A549 (cell line): ENCODE measurements at regions not wholly inside any gene's neighbourhood (a gene's known extent, or its start where the extent isn't known, plus 50 kb on each side); places are given as distances from the start of the nearest gene placed in this dataset.

ENCODE experiments used
- EP300 ChIP-seq, 2 experiments: fragments of >200 bp; sonication (Bioruptor Twin); formaldehyde crosslinking; IDR thresholded peaks; 2 replicates in 1 of 2; 3 replicates in 1 of 2; pipeline ENCODE4 v1.6.1; 2016 to 2017
- JUN ChIP-seq, 2 experiments: fragments of >200 bp; sonication (Bioruptor Twin); formaldehyde crosslinking; IDR thresholded peaks; 2 replicates in 1 of 2; 3 replicates in 1 of 2; pipeline ENCODE4 v1.6.1; 2016 to 2017
- TF ChIP-seq, protein P1 (sequence below): fragments of >200 bp; sonication (Bioruptor Twin); formaldehyde crosslinking; IDR thresholded peaks from 3 replicates; pipeline ENCODE4 v1.5.1; 2016
- TF ChIP-seq, protein P2 (sequence below): fragments of 200-600 bp; sonication (generic); IDR thresholded peaks from 2 replicates; pipeline ENCODE4 v1.6.1; 2016; ENCODE audit warnings: antibody characterized with exemption, mild to moderate bottlenecking, moderate library complexity

DNA sequence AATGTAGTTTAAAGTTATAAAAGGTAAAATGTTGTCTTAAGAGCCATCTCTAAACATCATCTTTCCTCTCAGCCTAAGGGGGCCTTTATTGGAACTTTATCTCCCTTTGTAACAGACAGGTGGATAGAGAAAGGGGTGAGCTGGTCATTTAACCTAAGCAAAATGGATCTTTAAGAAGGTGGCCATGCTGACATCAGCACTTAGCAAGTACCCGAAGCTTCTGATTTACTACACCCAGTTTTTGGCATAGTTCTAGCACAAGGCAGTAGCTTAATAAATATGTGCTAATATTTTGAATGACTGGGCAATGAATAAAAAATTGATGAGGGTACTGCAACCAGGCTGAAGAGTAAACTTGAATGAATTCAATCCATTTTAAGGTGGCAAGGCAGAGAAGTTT lies 172.7 kb downstream of the GABRG1 start:
- TF ChIP-seq, protein P1, sequence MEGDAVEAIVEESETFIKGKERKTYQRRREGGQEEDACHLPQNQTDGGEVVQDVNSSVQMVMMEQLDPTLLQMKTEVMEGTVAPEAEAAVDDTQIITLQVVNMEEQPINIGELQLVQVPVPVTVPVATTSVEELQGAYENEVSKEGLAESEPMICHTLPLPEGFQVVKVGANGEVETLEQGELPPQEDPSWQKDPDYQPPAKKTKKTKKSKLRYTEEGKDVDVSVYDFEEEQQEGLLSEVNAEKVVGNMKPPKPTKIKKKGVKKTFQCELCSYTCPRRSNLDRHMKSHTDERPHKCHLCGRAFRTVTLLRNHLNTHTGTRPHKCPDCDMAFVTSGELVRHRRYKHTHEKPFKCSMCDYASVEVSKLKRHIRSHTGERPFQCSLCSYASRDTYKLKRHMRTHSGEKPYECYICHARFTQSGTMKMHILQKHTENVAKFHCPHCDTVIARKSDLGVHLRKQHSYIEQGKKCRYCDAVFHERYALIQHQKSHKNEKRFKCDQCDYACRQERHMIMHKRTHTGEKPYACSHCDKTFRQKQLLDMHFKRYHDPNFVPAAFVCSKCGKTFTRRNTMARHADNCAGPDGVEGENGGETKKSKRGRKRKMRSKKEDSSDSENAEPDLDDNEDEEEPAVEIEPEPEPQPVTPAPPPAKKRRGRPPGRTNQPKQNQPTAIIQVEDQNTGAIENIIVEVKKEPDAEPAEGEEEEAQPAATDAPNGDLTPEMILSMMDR, result no peak
- TF ChIP-seq EP300 (IDR thresholded peaks at IDR 0.05) (no peak), JUN (IDR thresholded peaks at IDR 0.05) (no peak)
- TF ChIP-seq, protein P2, sequence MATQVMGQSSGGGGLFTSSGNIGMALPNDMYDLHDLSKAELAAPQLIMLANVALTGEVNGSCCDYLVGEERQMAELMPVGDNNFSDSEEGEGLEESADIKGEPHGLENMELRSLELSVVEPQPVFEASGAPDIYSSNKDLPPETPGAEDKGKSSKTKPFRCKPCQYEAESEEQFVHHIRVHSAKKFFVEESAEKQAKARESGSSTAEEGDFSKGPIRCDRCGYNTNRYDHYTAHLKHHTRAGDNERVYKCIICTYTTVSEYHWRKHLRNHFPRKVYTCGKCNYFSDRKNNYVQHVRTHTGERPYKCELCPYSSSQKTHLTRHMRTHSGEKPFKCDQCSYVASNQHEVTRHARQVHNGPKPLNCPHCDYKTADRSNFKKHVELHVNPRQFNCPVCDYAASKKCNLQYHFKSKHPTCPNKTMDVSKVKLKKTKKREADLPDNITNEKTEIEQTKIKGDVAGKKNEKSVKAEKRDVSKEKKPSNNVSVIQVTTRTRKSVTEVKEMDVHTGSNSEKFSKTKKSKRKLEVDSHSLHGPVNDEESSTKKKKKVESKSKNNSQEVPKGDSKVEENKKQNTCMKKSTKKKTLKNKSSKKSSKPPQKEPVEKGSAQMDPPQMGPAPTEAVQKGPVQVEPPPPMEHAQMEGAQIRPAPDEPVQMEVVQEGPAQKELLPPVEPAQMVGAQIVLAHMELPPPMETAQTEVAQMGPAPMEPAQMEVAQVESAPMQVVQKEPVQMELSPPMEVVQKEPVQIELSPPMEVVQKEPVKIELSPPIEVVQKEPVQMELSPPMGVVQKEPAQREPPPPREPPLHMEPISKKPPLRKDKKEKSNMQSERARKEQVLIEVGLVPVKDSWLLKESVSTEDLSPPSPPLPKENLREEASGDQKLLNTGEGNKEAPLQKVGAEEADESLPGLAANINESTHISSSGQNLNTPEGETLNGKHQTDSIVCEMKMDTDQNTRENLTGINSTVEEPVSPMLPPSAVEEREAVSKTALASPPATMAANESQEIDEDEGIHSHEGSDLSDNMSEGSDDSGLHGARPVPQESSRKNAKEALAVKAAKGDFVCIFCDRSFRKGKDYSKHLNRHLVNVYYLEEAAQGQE, result no peak
